NAMALWA (cell line): ENCODE measurements at regions not wholly inside any gene's neighbourhood (a gene's known extent, or its start where the extent isn't known, plus 50 kb on each side); places are given as distances from the start of the nearest gene placed in this dataset.
A peak's percentile ranks its signal among the peaks of the same experiment; 100 is the strongest.
"Not testable (repeated sequence)": the region's sequence is repeated elsewhere in the genome, so short reads cannot be mapped to it uniquely, and the experiment has no call there.

Source experiments
- DNase-seq: peaks from one replicate; pipeline ENCODE4 v3.0.0-alpha.2; 2015; ENCODE audit warnings: low spot score

GRCh38 chr1:119253366-119253765, 112.9 kb upstream of the WARS2 start:
- no peak for DNase-seq

- DNase-seq = no peak
Measured at GRCh38 chr1:119254067-119254720, 113.7 kb upstream of the WARS2 start.

- not testable (repeated sequence) for DNase-seq
Measured at GRCh38 chr1:119256089-119256488, 112.5 kb upstream of the HAO2 start.

- DNase-seq = no peak
Measured at GRCh38 chr1:119260506-119260905, 108.1 kb upstream of the HAO2 start.

GRCh38 chr1:119266386-119266785, 102.2 kb upstream of the HAO2 start:
- no peak for DNase-seq

- DNase-seq = no peak
Measured at GRCh38 chr1:119266858-119267257, 101.7 kb upstream of the HAO2 start.

- DNase-seq = not testable (repeated sequence)
Measured at GRCh38 chr1:119267288-119267687, 101.3 kb upstream of the HAO2 start.

- DNase-seq = no peak
Measured at GRCh38 chr1:119268879-119269278, 99.7 kb upstream of the HAO2 start.

GRCh38 chr1:119275145-119276134, 93.1 kb upstream of the HAO2 start:
- DNase-seq = peak; percentile 77

GRCh38 chr1:119276558-119276957, 92.0 kb upstream of the HAO2 start:
- no peak for DNase-seq

GRCh38 chr1:119279456-119280381, 88.9 kb upstream of the HAO2 start:
- no peak for DNase-seq

- no peak for DNase-seq
Measured at GRCh38 chr1:119285482-119285881, 83.1 kb upstream of the HAO2 start.

- DNase-seq = peak; percentile 70
Measured at GRCh38 chr1:119286587-119287181, 81.9 kb upstream of the HAO2 start.

GRCh38 chr1:119288751-119289150, 79.8 kb upstream of the HAO2 start:
- DNase-seq = no peak

- DNase-seq = no peak
Measured at GRCh38 chr1:119290297-119290696, 78.3 kb upstream of the HAO2 start.

GRCh38 chr1:119291611-119292206, 76.9 kb upstream of the HAO2 start:
- DNase-seq = no peak

- DNase-seq = no peak
Measured at GRCh38 chr1:119293797-119294196, 74.8 kb upstream of the HAO2 start.

- DNase-seq = no peak
Measured at GRCh38 chr1:119294199-119294598, 74.4 kb upstream of the HAO2 start.

- peak; percentile 17 for DNase-seq
Measured at GRCh38 chr1:119294722-119295121, 73.9 kb upstream of the HAO2 start.

GRCh38 chr1:119298687-119299303, 69.8 kb upstream of the HAO2 start:
- peak; percentile 15 for DNase-seq

GRCh38 chr1:119302011-119302410, 66.6 kb upstream of the HAO2 start:
- no peak for DNase-seq
